Nephron progenitor cell (in vitro differentiated cells): ENCODE measurements at regions not wholly inside any gene's neighbourhood (a gene's known extent, or its start where the extent isn't known, plus 50 kb on each side); places are given as distances from the start of the nearest gene placed in this dataset.
A peak's percentile ranks its signal among the peaks of the same experiment; 100 is the strongest.

Source experiments
- DNase-seq: peaks from one replicate; pipeline ENCODE4 v3.0.0; 2021
- H3K27ac Mint-ChIP-seq: 2 replicates; pipeline ENCODE4 v1.8.0; 2021; ENCODE audit warnings: mild to moderate bottlenecking, moderate library complexity, mixed read lengths
- H3K27me3 Mint-ChIP-seq: 2 replicates; pipeline ENCODE4 v1.8.0; 2021; ENCODE audit warnings: mild to moderate bottlenecking, low read depth, mixed read lengths; ENCODE audit not compliant: poor library complexity
- H3K36me3 Mint-ChIP-seq: 2 replicates; pipeline ENCODE4 v1.8.0; 2021; ENCODE audit warnings: low read depth, mixed read lengths
- H3K4me1 Mint-ChIP-seq: 2 replicates; pipeline ENCODE4 v1.8.0; 2021; ENCODE audit warnings: mixed read lengths
- H3K4me3 Mint-ChIP-seq: 2 replicates; pipeline ENCODE4 v1.8.0; 2021; ENCODE audit warnings: mild to moderate bottlenecking, moderate library complexity, mixed read lengths
- H3K9me3 Mint-ChIP-seq: 2 replicates; pipeline ENCODE4 v1.8.0; 2021; ENCODE audit warnings: mild to moderate bottlenecking, moderate library complexity, mixed read lengths
- CTCF ChIP-seq: fragments of 200-600 bp; sonication (generic); IDR thresholded peaks from 2 replicates; pipeline ENCODE4 v1.5.0; 2021; ENCODE audit warnings: antibody characterized with exemption

DNA sequence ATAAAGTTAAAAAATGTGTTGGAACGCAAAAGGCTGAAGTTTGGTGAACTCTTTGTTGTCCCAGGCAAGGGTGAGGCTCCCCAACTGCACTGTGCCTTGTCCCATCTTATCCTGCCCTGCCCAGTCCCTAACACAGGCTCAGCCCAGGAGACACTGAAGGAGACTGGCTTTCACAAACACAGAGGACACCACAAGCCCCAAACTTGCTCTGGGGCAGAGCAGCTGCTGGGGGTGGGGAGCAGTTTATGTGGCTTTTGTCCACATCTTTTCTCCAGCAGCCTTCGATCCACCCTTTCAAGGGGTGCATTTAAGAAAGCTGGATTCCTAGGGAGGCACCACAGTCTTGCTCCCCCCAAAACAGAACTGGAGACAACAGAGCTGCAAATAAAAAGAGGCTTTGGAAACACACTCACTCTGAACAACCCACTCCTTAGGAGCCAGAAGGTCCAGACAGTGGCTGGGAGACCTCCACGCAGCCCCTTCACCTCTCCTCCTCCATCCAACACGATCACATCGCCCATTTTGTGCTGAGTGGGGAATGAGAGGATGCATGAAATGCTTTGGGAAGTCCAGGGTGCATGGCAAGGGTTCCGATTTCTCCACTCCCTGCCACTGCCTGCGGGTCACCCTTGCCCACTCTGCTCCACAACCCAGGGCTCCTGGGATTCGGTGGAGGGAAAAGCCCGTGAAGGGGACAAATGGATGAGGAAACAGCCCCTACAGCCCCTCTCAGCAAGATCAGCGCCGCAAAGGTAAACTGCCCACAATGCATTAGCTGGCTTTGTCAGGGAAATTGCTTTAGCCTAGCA, 260.5 kb upstream of the TLE3 start:
- no peak for TF ChIP-seq CTCF
- Mint-ChIP-seq H3K27me3 (peaks cover 26% of the 10 kb centered on the region), H3K4me1 (peaks cover 66% of the 10 kb centered on the region), H3K27ac (no peak overlapping the region), H3K4me3 (no peak overlapping the region), H3K9me3 (no peaks in the 10 kb centered on the region), H3K36me3 (no peaks in the 10 kb centered on the region)
- no peak for DNase-seq

- no peak overlapping the region for H3K27ac Mint-ChIP-seq
- no peak for DNase-seq
- no peak overlapping the region for H3K4me3 Mint-ChIP-seq
- H3K27me3 Mint-ChIP-seq: peaks cover 29% of the 10 kb centered on the region
- peaks cover 62% of the 10 kb centered on the region for H3K4me1 Mint-ChIP-seq
- H3K36me3 Mint-ChIP-seq: no peaks in the 10 kb centered on the region
- TF ChIP-seq CTCF: no peak
- no peaks in the 10 kb centered on the region for H3K9me3 Mint-ChIP-seq
These were observed 259.7 kb upstream of the TLE3 start for GRCh38 chr15:70357453-70357852.

DNA sequence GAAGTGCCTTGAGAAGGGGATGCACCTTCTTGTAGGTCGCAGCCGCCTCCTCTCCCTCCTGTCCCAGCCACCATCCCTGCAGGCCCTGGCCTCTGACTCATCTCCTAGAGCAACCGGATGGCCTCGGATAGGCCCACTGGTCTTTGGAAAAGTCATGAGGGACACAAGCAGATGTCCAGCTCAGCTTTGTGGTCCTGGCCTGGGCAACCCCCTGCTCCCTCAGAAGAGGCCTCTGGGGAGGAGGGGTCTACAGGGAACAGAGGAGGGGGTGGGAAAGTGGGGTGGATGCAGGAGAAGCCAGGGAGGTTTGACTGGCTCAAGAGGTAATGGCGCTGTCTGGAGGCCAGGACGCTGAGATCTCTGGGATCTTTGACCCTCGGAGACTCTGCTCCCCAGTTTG, 259.2 kb upstream of the TLE3 start:
- H3K27ac Mint-ChIP-seq: no peak overlapping the region
- H3K27me3 Mint-ChIP-seq: peaks cover 32% of the 10 kb centered on the region
- no peak overlapping the region for H3K4me3 Mint-ChIP-seq
- H3K36me3 Mint-ChIP-seq: no peaks in the 10 kb centered on the region
- no peaks in the 10 kb centered on the region for H3K9me3 Mint-ChIP-seq
- peaks cover 58% of the 10 kb centered on the region for H3K4me1 Mint-ChIP-seq
- TF ChIP-seq CTCF: no peak
- DNase-seq: no peak

GRCh38 chr15:70356062-70356860, 258.5 kb upstream of the TLE3 start:
- Mint-ChIP-seq H3K4me3 (no peak overlapping the region), H3K4me1 (peaks cover 63% of the 10 kb centered on the region), H3K27me3 (peaks cover 37% of the 10 kb centered on the region), H3K36me3 (no peaks in the 10 kb centered on the region), H3K27ac (no peak overlapping the region), H3K9me3 (no peaks in the 10 kb centered on the region)
- TF ChIP-seq CTCF: no peak
- no peak for DNase-seq

GRCh38 chr15:70355275-70355795, 257.6 kb upstream of the TLE3 start:
- DNase-seq: no peak
- no peak overlapping the region for H3K27ac Mint-ChIP-seq

More at GRCh38 chr15:70355275-70355795, 257.6 kb upstream of the TLE3 start:
- peaks cover 33% of the 10 kb centered on the region for H3K27me3 Mint-ChIP-seq
- no peaks in the 10 kb centered on the region for H3K9me3 Mint-ChIP-seq
- no peak overlapping the region for H3K4me3 Mint-ChIP-seq
- no peaks in the 10 kb centered on the region for H3K36me3 Mint-ChIP-seq
- peaks cover 54% of the 10 kb centered on the region for H3K4me1 Mint-ChIP-seq
- TF ChIP-seq CTCF: peak; percentile 12
